T-helper 1 cell treated with Interleukin-12 subunit alpha and Interleukin-12 subunit beta and Interleukin-4 antibody, amounts not matched to agents 30 ng/mL and 1 ng/mL, for 36 hours (primary cell): ENCODE measurements at regions not wholly inside any gene's neighbourhood (a gene's known extent, or its start where the extent isn't known, plus 50 kb on each side); places are given as distances from the start of the nearest gene placed in this dataset.

ENCODE experiments used
- intact Hi-C: fragments of 100-400 bp; cut with micrococcal nuclease; formaldehyde crosslinking; loops from one replicate; pipeline ENCODE4 v1.15.1; 2024

- intact Hi-C loops: no loop called here
Observed at GRCh38 chr2:128768041-128768440, 449.4 kb upstream of the HS6ST1 start.

GRCh38 chr2:128769457-128770142 is 450.9 kb upstream of the HS6ST1 start:
- intact Hi-C loops: no loop called here

GRCh38 chr2:128770143-128771085 is 451.7 kb upstream of the HS6ST1 start:
- intact Hi-C loops: no loop called here

- intact Hi-C loops: no loop called here
Observed at GRCh38 chr2:128771401-128771800, 452.7 kb upstream of the HS6ST1 start.

- intact Hi-C loops: no loop called here
Observed at GRCh38 chr2:128772671-128773070, 454.0 kb upstream of the HS6ST1 start.

GRCh38 chr2:128773641-128774319 is 455.1 kb upstream of the HS6ST1 start:
- intact Hi-C loops: no loop called here

GRCh38 chr2:128774320-128775216 is 455.9 kb upstream of the HS6ST1 start:
- intact Hi-C loops: no loop called here

GRCh38 chr2:128775217-128775913 is 456.7 kb upstream of the HS6ST1 start:
- intact Hi-C loops: no loop called here

GRCh38 chr2:128775914-128776285 is 457.2 kb upstream of the HS6ST1 start:
- intact Hi-C loops: no loop called here

- intact Hi-C loops: no loop called here
Observed at GRCh38 chr2:128776461-128777195, 458.0 kb upstream of the HS6ST1 start.

- intact Hi-C loops: no loop called here
Observed at GRCh38 chr2:128777196-128778035, 458.7 kb upstream of the HS6ST1 start.

- intact Hi-C loops: no loop called here
Observed at GRCh38 chr2:128778843-128779242, 460.2 kb upstream of the HS6ST1 start.

- intact Hi-C loops: no loop called here
Observed at GRCh38 chr2:128779301-128780095, 460.8 kb upstream of the HS6ST1 start.

GRCh38 chr2:128780434-128781080 is 461.9 kb upstream of the HS6ST1 start:
- intact Hi-C loops: no loop called here

- intact Hi-C loops: no loop called here
Observed at GRCh38 chr2:128781166-128781565, 462.5 kb upstream of the HS6ST1 start.

GRCh38 chr2:128781585-128782385 is 463.1 kb upstream of the HS6ST1 start:
- intact Hi-C loops: no loop called here
